Breast epithelium (tissue), 3 donors: ENCODE measurements at regions not wholly inside any gene's neighbourhood (a gene's known extent, or its start where the extent isn't known, plus 50 kb on each side); places are given as distances from the start of the nearest gene placed in this dataset.

Experiments
- CTCF ChIP-seq, 3 donors: fragments of 450-650 bp; IDR thresholded peaks; one replicate each; pipeline ENCODE4 v1.5.1; 2016 to 2017; ENCODE audit warnings: antibody characterized with exemption in 3 of 3, mild to moderate bottlenecking in 3 of 3, moderate library complexity in 3 of 3
- POLR2A ChIP-seq: fragments of 450-650 bp; IDR thresholded peaks from one replicate; pipeline ENCODE4 v1.6.1; 2016; ENCODE audit warnings: antibody characterized with exemption, mild to moderate bottlenecking, moderate library complexity

- no peak for TF ChIP-seq CTCF (IDR thresholded peaks at IDR 0.05)
- no peak for TF ChIP-seq POLR2A
Observed at GRCh38 chr2:12980817-12981216, 264.1 kb downstream of the TRIB2 start.
